HEK293 (cell line): ENCODE measurements at regions not wholly inside any gene's neighbourhood (a gene's known extent, or its start where the extent isn't known, plus 50 kb on each side); places are given as distances from the start of the nearest gene placed in this dataset.

ENCODE experiments used
- CTCF ChIA-PET: fragments of 350-600 bp; formaldehyde crosslinking; extraction: SDS; loops from one replicate; lab custom pipeline; 2021; ENCODE audit warnings: antibody characterized with exemption; lab: Yijun Ruan, JAX
- POLR2A ChIA-PET: fragments of 300-600 bp; formaldehyde crosslinking; extraction: SDS; loops from one replicate; lab custom pipeline; 2020; ENCODE audit warnings: antibody characterized with exemption, inconsistent platforms; lab: Yijun Ruan, JAX
- H3K27ac ChIP-seq: fragments of 200-500 bp; sonication (Bioruptor generic); 2 replicates; pipeline ENCODE4 v1.5.1; 2014; ENCODE audit warnings: low read depth, low read length, control low read depth, inconsistent platforms; ENCODE audit errors: extremely low read depth
- H3K36me3 ChIP-seq, 2 experiments: fragments of 200-500 bp in 1 of 2; sonication (Bioruptor generic) in 1 of 2; 1 replicate in 1 of 2; 2 replicates in 1 of 2; pipeline ENCODE4 v1.5.1; 2014 to 2017; ENCODE audit warnings: inconsistent platforms in 2 of 2, low read length in 2 of 2; ENCODE audit not compliant: control insufficient read depth in 2 of 2, insufficient read depth in 1 of 2
- H3K4me1 ChIP-seq: fragments of 200-500 bp; sonication (Bioruptor generic); 2 replicates; pipeline ENCODE4 v1.5.1; 2014; ENCODE audit warnings: mild to moderate bottlenecking, low read length, inconsistent platforms; ENCODE audit not compliant: control insufficient read depth, insufficient read depth
- H3K4me3 ChIP-seq: 2 replicates; pipeline ENCODE4 v1.5.1; 2011; ENCODE audit warnings: low read depth, mild to moderate bottlenecking, control low read depth, low read length, moderate library complexity
- H3K9me3 ChIP-seq: fragments of 200-500 bp; sonication (Bioruptor generic); 2 replicates; pipeline ENCODE4 v1.5.1; 2014; ENCODE audit warnings: low read depth, low read length, inconsistent platforms; ENCODE audit not compliant: control insufficient read depth, insufficient read depth
- GLI2 ChIP-seq: fragments of 450-650 bp; formaldehyde crosslinking; IDR thresholded peaks from 2 replicates; pipeline ENCODE4; 2017; ENCODE audit warnings: missing biosample characterization, missing genetic modification characterization, low read depth, borderline replicate concordance
- GLIS1 ChIP-seq: fragments of 450-650 bp; formaldehyde crosslinking; IDR thresholded peaks from 2 replicates; pipeline ENCODE4 v1.5.1; 2016; ENCODE audit warnings: missing biosample characterization, missing genetic modification characterization
- KLF1 ChIP-seq: fragments of 450-650 bp; formaldehyde crosslinking; IDR thresholded peaks from 2 replicates; pipeline ENCODE4 v1.5.1; 2016; ENCODE audit warnings: missing biosample characterization, missing genetic modification characterization
- KLF8 ChIP-seq: fragments of 450-650 bp; formaldehyde crosslinking; IDR thresholded peaks from 2 replicates; pipeline ENCODE4 v1.5.1; 2016; ENCODE audit warnings: missing biosample characterization, missing genetic modification characterization
- PATZ1 ChIP-seq: fragments of 450-650 bp; formaldehyde crosslinking; IDR thresholded peaks from 2 replicates; pipeline ENCODE4 v1.5.1; 2016; ENCODE audit warnings: missing biosample characterization, missing genetic modification characterization
- RBAK ChIP-seq: fragments of 450-650 bp; formaldehyde crosslinking; IDR thresholded peaks from 2 replicates; pipeline ENCODE4 v1.5.1; 2016; ENCODE audit warnings: missing biosample characterization, missing genetic modification characterization
- REPIN1 ChIP-seq: fragments of 450-650 bp; formaldehyde crosslinking; IDR thresholded peaks from 2 replicates; pipeline ENCODE4 v1.5.1; 2017; ENCODE audit warnings: missing biosample characterization, missing genetic modification characterization, low read depth
- TRIM28 ChIP-seq: IDR thresholded peaks from 2 replicates; pipeline ENCODE4 v1.6.1; 2011; ENCODE audit warnings: low read length, control low read depth, borderline replicate concordance
- ZNF148 ChIP-seq: fragments of 450-650 bp; formaldehyde crosslinking; IDR thresholded peaks from 2 replicates; pipeline ENCODE4 v1.5.0; 2017; ENCODE audit warnings: missing biosample characterization, missing genetic modification characterization, borderline replicate concordance
- ZNF157 ChIP-seq: fragments of 450-650 bp; formaldehyde crosslinking; IDR thresholded peaks from 2 replicates; pipeline ENCODE4 v1.5.1; 2016; ENCODE audit warnings: missing biosample characterization, missing genetic modification characterization
- ZNF37A ChIP-seq: fragments of 450-650 bp; IDR thresholded peaks from 2 replicates; pipeline ENCODE4 v1.5.1; 2018; ENCODE audit warnings: missing biosample characterization, missing genetic modification characterization
- ZNF426 ChIP-seq: fragments of 450-650 bp; formaldehyde crosslinking; IDR thresholded peaks from 2 replicates; pipeline ENCODE4 v1.5.1; 2017; ENCODE audit warnings: missing biosample characterization, missing genetic modification characterization, mild to moderate bottlenecking, inconsistent platforms, moderate library complexity
- ZNF433 ChIP-seq: fragments of 450-650 bp; formaldehyde crosslinking; IDR thresholded peaks from 2 replicates; pipeline ENCODE4 v1.5.1; 2016; ENCODE audit warnings: missing biosample characterization, missing genetic modification characterization, low read depth
- ZNF658 ChIP-seq: fragments of 450-650 bp; formaldehyde crosslinking; IDR thresholded peaks from 2 replicates; pipeline ENCODE4; 2016; ENCODE audit warnings: missing biosample characterization, missing genetic modification characterization
- ZNF701 ChIP-seq: fragments of 450-650 bp; formaldehyde crosslinking; IDR thresholded peaks from 2 replicates; pipeline ENCODE4 v1.5.1; 2016; ENCODE audit warnings: missing biosample characterization, missing genetic modification characterization
- TF ChIP-seq, protein P1 (sequence below): fragments of 450-650 bp; formaldehyde crosslinking; IDR thresholded peaks from 2 replicates; pipeline ENCODE4 v1.5.1; 2016; ENCODE audit warnings: missing biosample characterization, missing genetic modification characterization
- TF ChIP-seq, protein P2 (sequence below): fragments of 450-650 bp; formaldehyde crosslinking; IDR thresholded peaks from 2 replicates; pipeline ENCODE4 v1.5.1; 2016; ENCODE audit warnings: missing biosample characterization, missing genetic modification characterization
- TF ChIP-seq, protein P3 (sequence below): fragments of 450-650 bp; formaldehyde crosslinking; IDR thresholded peaks from 2 replicates; pipeline ENCODE4 v1.5.1; 2016; ENCODE audit warnings: missing biosample characterization, missing genetic modification characterization, low read depth

DNA sequence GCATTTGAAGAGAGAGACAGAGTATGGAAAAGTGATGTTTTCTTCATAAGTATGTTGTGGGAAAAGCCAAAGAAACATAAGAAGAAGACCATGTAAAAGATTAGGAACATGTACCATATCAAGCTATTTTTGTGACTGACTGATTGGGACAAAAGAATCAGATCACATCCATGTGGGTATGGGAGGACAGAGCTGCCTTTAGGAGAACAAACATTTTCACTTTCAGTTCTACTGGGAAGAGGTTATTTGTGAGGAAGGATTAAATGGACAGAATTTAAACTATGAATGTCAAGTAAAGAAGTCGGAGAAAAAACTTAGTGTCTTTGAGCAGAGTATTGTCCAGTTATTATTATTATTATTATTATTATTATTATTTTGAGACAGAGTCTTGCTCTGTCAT lies 124.4 kb upstream of the HCRTR2 start:
- Histone ChIP-seq H3K9me3 (no peaks in the 10 kb centered on the region), H3K27ac (no peak overlapping the region), H3K36me3 (no peaks in the 10 kb centered on the region), H3K4me1 (peaks cover 12% of the 10 kb centered on the region), H3K4me3 (no peak overlapping the region)
- CTCF ChIA-PET, result interaction anchor here (0.6 kb wide), 1 partner anchor 316 kb away, joined by 3 read pairs; no protein-coding TSS in a partner anchor
- TF ChIP-seq ZNF426 (tag by site-specific recombination) (no peak), ZNF148 (tag by site-specific recombination) (no peak), RBAK (tag by site-specific recombination) (no peak), KLF1 (tag by site-specific recombination) (no peak), GLI2 (tag by site-specific recombination) (no peak), ZNF658 (tag by site-specific recombination) (no peak), KLF8 (tag by site-specific recombination) (no peak), PATZ1 (no peak), ZNF701 (tag by site-specific recombination) (no peak), ZNF37A (tag by site-specific recombination) (no peak), ZNF433 (tag by site-specific recombination) (no peak), TRIM28 (no peak), REPIN1 (no peak), ZNF157 (tag by site-specific recombination) (no peak), GLIS1 (tag by site-specific recombination) (no peak)
- TF ChIP-seq, protein P1, sequence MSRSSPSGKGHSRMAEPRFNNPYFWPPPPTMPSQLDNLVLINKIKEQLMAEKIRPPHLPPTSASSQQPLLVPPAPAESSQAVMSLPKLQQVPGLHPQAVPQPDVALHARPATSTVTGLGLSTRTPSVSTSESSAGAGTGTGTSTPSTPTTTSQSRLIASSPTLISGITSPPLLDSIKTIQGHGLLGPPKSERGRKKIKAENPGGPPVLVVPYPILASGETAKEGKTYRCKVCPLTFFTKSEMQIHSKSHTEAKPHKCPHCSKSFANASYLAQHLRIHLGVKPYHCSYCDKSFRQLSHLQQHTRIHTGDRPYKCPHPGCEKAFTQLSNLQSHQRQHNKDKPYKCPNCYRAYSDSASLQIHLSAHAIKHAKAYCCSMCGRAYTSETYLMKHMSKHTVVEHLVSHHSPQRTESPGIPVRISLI, result no peak
- TF ChIP-seq, protein P2, sequence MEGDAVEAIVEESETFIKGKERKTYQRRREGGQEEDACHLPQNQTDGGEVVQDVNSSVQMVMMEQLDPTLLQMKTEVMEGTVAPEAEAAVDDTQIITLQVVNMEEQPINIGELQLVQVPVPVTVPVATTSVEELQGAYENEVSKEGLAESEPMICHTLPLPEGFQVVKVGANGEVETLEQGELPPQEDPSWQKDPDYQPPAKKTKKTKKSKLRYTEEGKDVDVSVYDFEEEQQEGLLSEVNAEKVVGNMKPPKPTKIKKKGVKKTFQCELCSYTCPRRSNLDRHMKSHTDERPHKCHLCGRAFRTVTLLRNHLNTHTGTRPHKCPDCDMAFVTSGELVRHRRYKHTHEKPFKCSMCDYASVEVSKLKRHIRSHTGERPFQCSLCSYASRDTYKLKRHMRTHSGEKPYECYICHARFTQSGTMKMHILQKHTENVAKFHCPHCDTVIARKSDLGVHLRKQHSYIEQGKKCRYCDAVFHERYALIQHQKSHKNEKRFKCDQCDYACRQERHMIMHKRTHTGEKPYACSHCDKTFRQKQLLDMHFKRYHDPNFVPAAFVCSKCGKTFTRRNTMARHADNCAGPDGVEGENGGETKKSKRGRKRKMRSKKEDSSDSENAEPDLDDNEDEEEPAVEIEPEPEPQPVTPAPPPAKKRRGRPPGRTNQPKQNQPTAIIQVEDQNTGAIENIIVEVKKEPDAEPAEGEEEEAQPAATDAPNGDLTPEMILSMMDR (tag by site-specific recombination), result no peak
- TF ChIP-seq, protein P3, sequence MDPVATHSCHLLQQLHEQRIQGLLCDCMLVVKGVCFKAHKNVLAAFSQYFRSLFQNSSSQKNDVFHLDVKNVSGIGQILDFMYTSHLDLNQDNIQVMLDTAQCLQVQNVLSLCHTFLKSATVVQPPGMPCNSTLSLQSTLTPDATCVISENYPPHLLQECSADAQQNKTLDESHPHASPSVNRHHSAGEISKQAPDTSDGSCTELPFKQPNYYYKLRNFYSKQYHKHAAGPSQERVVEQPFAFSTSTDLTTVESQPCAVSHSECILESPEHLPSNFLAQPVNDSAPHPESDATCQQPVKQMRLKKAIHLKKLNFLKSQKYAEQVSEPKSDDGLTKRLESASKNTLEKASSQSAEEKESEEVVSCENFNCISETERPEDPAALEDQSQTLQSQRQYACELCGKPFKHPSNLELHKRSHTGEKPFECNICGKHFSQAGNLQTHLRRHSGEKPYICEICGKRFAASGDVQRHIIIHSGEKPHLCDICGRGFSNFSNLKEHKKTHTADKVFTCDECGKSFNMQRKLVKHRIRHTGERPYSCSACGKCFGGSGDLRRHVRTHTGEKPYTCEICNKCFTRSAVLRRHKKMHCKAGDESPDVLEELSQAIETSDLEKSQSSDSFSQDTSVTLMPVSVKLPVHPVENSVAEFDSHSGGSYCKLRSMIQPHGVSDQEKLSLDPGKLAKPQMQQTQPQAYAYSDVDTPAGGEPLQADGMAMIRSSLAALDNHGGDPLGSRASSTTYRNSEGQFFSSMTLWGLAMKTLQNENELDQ, result no peak
- POLR2A ChIA-PET, result no interaction called here
